C4-2B (cell line): ENCODE measurements at regions not wholly inside any gene's neighbourhood (a gene's known extent, or its start where the extent isn't known, plus 50 kb on each side); places are given as distances from the start of the nearest gene placed in this dataset.

Experiments
- H3K27ac ChIP-seq: fragments of 450-650 bp; 2 replicates; pipeline ENCODE4 v1.5.1; 2017
- CTCF ChIP-seq: fragments of 450-650 bp; conservative IDR thresholded peaks from 2 replicates; pipeline ENCODE4 v1.5.1; 2017; ENCODE audit warnings: mild to moderate bottlenecking
- ZFX ChIP-seq: fragments of 450-650 bp; IDR thresholded peaks from 2 replicates; pipeline ENCODE4 v1.6.1; 2017

DNA sequence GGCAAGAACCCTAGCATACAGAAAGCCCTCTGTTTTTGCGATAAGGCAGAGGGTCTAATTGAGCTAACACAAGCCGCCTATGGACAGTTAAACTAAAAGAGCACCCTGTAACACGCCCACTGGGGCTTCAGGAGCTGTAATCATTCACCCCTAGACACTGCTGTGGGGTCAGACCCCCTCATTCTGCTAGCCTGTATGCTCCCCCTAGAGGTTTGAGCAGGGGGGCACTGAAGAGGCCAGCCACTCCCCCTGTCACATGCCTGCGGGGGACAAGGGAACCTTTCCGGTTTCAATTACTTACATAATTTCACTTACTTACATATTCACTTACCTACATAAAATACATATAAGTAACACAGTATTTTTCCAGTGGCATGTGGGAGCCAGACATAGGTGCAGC is 469.5 kb upstream of the FAM241A start:
- TF ChIP-seq CTCF (no peak), ZFX (no peak)
- no peak overlapping the region for H3K27ac ChIP-seq

- no peak overlapping the region for H3K27ac ChIP-seq
- TF ChIP-seq ZFX: no peak
- no peak for TF ChIP-seq CTCF
Measured at GRCh38 chr4:111676533-111676932, 468.7 kb upstream of the FAM241A start.

- H3K27ac ChIP-seq: no peak overlapping the region
- no peak for TF ChIP-seq ZFX
- no peak for TF ChIP-seq CTCF
Measured at GRCh38 chr4:111678479-111678878, 466.8 kb upstream of the FAM241A start.

GRCh38 chr4:111678908-111679307 is 466.3 kb upstream of the FAM241A start:
- TF ChIP-seq CTCF (no peak), ZFX (no peak)
- H3K27ac ChIP-seq: no peak overlapping the region

GRCh38 chr4:111681270-111681669 is 464.0 kb upstream of the FAM241A start:
- H3K27ac ChIP-seq: no peak overlapping the region
- TF ChIP-seq ZFX (no peak), CTCF (no peak)

- no peak for TF ChIP-seq ZFX
- no peak for TF ChIP-seq CTCF
- H3K27ac ChIP-seq: no peak overlapping the region
Measured at GRCh38 chr4:111681751-111682150, 463.5 kb upstream of the FAM241A start.

- TF ChIP-seq ZFX: no peak
- H3K27ac ChIP-seq: no peak overlapping the region
Measured at GRCh38 chr4:111685205-111685604, 460.0 kb upstream of the FAM241A start.

- H3K27ac ChIP-seq: no peak overlapping the region
- TF ChIP-seq ZFX (no peak), CTCF (no peak)
Measured at GRCh38 chr4:111689214-111689613, 456.0 kb upstream of the FAM241A start.
